HPDE6-E6E7 (cell line): ENCODE measurements at regions not wholly inside any gene's neighbourhood (a gene's known extent, or its start where the extent isn't known, plus 50 kb on each side); places are given as distances from the start of the nearest gene placed in this dataset.
"Not testable (repeated sequence)": the region's sequence is repeated elsewhere in the genome, so short reads cannot be mapped to it uniquely, and the experiment has no call there.

Source experiments
- DNase-seq: peaks from one replicate; pipeline ENCODE4 v3.0.0; 2011; ENCODE audit warnings: missing footprints; ENCODE audit errors: extremely low spot score

- no peak for DNase-seq
Measured at GRCh38 chr7:131800531-131800930, 244.1 kb upstream of the PODXL start.

GRCh38 chr7:131800008-131800407 is 243.6 kb upstream of the PODXL start:
- DNase-seq = no peak

GRCh38 chr7:131797841-131798240 is 241.4 kb upstream of the PODXL start:
- no peak for DNase-seq

GRCh38 chr7:131795400-131795799 is 239.0 kb upstream of the PODXL start:
- DNase-seq = no peak

DNA sequence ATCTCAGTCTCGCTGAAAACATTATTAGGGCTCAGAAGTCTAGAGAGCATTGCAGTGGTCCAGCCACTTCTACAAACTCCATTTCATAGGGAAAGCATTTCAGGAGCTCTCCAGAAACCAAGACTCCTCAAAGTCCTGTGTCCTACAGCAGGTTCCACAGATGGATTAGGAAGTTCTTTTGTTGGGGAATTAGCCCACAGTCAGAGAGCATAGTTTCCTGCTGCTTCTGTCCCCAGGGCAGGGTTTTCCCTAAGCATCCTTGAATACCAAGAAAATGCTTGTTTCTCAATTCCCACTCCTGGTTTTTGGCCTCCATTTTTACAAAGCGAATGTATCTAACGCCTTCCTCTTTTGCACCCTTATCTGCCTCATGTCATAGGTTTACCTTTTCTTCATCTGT is 235.9 kb upstream of the PODXL start:
- DNase-seq = no peak

- DNase-seq = no peak
Measured at GRCh38 chr7:131787101-131787500, 230.7 kb upstream of the PODXL start.

- DNase-seq = no peak
Measured at GRCh38 chr7:131786204-131786603, 229.8 kb upstream of the PODXL start.

DNA sequence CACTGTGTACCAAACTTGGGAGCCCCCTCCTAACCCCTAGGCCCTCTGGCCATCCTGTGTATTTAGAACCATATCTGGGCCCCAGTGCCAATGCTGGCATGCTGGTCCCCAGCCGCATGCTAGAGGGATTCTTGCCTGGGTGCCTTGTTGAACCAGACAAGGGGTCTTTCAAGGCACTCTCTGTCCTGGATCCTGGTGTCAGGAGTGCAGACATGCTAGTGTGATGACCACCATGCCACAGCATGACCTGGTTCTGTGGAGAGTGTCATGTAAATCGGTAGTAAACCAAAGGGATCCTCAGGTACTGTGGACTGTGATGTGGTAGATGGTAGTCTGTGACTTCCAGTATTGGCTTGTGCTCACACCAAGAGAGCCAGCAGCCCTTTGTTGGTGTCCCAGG is 222.2 kb upstream of the PODXL start:
- no peak for DNase-seq

DNA sequence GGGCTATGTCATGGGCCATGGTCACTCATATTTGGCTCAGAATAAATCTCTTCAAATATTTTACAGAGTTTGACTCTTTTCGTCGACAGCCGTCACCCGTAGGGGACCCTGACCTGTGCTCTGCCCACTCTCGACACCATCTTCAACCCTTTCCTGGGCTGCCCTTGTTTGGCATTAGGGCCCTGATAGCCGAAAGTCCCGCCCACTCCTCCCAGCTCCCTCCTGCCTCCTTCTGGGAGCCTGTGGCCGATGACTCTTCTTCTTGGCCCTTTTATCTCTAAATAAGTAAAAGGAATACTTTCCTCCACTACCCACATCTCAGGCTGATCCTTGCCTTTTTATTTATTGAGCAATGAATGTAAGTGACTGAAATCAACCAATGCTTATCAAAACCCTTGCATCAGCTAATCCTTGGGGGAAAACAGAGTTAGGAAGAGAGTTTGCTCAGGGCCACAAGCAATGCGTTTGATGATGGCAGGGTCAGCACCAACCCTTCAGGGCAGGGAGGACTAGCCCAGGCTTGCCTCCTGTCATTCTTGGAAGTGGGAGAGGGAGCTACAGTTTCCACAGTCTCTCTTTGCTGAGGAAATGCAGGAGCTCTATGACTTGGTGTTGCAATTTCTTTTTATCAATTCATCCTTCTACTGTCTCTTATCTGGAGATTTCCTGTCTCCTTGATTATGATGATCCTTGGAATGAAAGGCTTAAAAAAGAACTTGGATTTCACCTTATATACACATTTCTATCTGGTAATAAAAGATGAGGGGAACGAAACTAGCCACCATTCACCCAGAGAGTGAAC is 218.2 kb upstream of the PODXL start:
- no peak for DNase-seq

- DNase-seq = no peak
Measured at GRCh38 chr7:131773413-131773812, 217.0 kb upstream of the PODXL start.

DNA sequence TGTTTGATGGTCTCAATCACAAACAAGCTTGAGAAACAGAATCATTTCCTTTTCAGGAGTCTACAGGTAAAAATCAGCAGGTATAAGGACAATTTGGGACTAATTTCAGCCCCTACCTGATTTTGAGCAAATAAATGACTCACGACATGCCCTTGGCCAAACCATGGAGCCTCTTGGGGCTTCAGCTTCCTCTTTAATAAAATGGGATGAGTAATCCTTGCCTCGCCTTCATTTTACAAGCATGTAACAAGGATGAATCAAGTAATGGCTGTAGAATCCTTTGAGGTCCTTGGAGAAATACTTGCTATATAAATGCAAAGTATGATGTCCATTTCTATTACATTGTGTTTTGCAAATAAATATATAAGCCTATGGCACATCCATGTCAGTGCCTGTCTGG is 212.8 kb upstream of the PODXL start:
- no peak for DNase-seq

- DNase-seq = no peak
Measured at GRCh38 chr7:131767591-131767990, 211.2 kb upstream of the PODXL start.

DNA sequence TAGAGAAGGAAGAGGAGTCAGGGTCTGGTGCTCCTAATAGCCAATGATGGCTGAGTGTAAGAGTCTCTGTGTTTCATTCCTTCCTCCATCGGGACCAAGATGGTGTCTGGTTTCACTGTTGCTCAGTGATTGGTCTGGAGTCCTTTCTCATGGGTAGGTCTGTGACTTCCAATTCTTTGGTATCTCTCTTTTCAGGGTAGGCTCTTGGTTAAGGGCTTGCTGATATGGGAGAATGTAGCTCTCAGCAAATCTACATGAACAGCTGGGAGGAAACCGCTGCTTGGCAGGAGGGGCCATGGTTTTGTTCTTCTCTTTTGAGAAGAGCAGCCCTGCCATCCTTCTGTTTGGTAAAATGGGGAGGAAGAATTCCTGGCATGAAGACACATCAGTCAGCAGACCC is 209.1 kb upstream of the PODXL start:
- DNase-seq = no peak

DNA sequence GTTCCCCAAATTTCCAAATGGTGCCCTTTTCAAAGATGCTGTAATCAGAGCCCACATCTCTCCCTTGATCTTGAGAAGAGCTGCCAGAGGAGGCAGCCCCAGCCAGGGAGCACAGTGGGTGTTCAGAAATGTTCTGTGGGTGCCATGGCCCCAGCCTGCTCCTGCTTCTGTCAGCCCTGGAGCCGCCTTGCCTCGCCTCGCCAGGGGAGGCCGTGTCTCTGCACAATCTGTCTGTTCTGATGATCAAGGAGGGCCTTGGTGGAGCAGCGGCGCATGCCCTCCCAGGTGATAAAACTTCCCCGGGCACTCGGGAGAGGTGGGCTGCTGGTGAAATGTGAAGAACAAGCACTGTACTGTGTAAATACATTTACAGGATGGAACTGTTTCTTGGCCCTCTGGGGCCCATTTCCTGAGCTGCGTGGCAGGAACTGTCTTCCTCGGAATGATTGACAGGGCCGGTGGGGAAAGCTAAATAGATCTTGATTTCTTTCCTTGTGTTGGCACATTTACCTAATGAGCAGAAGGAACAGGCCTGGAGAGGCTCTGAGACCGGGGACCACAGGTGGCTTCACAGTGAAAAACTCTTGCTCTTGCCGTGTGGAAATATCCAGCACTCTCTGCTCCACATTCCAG is 207.8 kb upstream of the PODXL start:
- no peak for DNase-seq

DNA sequence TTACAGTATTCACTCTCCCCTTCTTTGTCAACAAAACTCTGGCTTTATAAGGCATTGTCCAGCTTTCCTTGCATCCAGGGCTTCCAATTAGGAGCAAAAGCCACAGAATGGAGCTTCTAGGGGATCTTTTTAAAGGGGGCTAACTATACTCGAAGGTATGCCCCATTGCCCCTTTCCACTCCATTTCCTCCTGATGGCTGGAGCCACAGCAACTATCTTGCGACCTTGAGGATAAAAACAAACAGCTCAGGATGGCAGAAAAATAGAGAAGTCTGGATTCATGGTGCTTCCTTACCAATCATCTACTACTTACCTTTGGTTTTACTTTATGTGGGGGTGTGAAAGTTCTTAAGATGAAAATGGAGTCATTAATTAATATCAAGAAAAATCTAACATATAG is 206.3 kb upstream of the PODXL start:
- DNase-seq = no peak

DNA sequence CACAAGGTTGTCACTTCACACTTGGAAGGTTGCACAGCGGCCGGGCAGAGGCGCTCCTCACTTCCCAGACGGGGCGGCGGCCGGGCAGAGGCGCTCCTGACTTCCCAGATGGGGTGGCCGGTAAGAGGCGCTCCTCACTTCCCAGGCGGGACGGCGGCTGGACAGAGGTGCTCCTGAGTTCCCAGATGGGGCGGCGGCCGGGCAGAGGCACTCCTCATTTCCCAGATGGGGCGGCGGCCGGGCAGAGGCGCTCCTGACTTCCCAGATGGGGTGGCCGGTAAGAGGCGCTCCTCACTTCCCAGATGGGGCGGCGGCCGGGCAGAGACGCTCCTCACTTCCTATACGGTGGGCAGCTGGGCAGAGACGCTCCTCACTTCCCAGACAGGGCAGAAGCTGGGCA is 199.4 kb upstream of the PODXL start:
- DNase-seq = not testable (repeated sequence)

GRCh38 chr7:131753620-131754222 is 197.3 kb upstream of the PODXL start:
- no peak for DNase-seq

- no peak for DNase-seq
Measured at GRCh38 chr7:131747658-131748232, 191.3 kb upstream of the PODXL start.

DNA sequence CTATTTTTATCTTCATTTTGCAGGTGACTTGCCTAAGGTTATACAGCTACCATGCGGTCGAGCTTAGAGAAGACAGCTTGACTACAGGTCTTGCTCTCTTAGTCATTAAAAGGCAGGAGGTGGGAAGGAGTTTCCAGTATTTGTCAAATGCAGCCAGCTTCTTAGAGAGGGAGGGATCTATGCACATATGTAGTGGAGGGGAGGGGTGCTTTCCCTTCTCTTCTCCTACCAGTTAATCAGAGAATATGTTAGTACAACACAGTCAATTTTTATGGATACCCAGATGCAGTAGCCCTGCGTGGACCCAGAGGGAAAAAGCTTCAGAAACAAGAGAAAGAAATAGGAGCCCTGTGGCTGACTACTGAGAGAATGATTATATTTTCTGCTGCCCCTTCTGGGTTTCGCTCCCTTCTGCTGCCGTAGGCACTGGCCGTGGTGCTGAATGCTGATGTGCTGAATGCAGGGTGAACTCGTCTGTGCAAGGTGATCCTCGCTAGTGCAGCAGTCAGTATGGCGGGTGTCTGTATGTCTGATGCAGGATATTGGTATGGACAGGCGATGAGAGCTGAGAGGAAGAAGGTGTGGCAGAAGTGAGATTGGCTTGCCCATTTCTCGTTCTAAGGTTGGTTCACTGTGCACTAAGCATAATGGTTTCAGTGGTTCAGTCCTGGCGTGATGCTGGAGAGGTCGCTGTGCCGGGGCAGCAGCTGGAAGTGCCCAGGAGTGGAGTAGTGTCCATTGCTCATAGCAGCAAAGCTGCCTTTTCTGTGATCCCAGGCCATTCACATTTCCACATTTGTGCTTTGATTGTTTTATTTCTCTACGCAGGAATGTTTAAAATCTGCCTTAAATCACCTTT is 189.2 kb upstream of the PODXL start:
- no peak for DNase-seq

GRCh38 chr7:131741446-131741845 is 185.0 kb upstream of the PODXL start:
- DNase-seq = no peak

- no peak for DNase-seq
Measured at GRCh38 chr7:131737746-131738465, 181.5 kb upstream of the PODXL start.
